ENCODE measurements at regions not wholly inside any gene's neighbourhood (a gene's known extent, or its start where the extent isn't known, plus 50 kb on each side); places are given as distances from the start of the nearest gene placed in this dataset.

DNA sequence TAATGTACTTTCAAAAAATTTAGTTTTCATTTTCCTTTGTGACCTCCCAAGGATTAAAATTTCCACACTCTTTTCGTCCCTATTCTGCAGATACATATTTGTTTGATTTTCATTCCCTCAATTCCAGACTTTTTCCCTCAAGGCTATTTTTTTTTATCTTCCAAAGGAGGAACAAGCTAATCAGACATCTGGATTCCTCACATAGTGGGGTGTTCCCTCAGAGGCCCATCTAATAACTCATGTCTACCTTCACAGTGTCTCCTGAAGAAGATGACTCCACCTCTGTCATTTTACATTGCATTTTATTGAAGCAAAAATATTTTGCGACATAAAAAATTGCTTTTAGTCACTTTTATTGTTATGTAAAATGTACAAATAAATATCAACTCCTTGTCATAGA is 122.2 kb downstream of the RFPL4B start:
- Histone ChIP-seq H3K27ac (no peak overlapping the region), H3K27me3 (no peaks in the 10 kb centered on the region), H3K4me1 (ENCODE audit: insufficient read depth) (no peaks in the 10 kb centered on the region), H3K36me3 (no peaks in the 10 kb centered on the region), H3K9me3 (no peaks in the 10 kb centered on the region), H3K4me3 (no peak overlapping the region)
- TF ChIP-seq POLR2A (IDR thresholded peaks at IDR 0.05) (no peak), EP300 (IDR thresholded peaks at IDR 0.05) (no peak)
- TF ChIP-seq, protein P1, sequence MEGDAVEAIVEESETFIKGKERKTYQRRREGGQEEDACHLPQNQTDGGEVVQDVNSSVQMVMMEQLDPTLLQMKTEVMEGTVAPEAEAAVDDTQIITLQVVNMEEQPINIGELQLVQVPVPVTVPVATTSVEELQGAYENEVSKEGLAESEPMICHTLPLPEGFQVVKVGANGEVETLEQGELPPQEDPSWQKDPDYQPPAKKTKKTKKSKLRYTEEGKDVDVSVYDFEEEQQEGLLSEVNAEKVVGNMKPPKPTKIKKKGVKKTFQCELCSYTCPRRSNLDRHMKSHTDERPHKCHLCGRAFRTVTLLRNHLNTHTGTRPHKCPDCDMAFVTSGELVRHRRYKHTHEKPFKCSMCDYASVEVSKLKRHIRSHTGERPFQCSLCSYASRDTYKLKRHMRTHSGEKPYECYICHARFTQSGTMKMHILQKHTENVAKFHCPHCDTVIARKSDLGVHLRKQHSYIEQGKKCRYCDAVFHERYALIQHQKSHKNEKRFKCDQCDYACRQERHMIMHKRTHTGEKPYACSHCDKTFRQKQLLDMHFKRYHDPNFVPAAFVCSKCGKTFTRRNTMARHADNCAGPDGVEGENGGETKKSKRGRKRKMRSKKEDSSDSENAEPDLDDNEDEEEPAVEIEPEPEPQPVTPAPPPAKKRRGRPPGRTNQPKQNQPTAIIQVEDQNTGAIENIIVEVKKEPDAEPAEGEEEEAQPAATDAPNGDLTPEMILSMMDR (IDR thresholded peaks at IDR 0.05): no peak
- DNase-seq: no peak
- WGBS, 3 donors: 43 to 57% (median 55%) methylated on average over 2 of the region's 2 CpGs
- intact Hi-C loops (cut with DNase I): no loop called here

DNA sequence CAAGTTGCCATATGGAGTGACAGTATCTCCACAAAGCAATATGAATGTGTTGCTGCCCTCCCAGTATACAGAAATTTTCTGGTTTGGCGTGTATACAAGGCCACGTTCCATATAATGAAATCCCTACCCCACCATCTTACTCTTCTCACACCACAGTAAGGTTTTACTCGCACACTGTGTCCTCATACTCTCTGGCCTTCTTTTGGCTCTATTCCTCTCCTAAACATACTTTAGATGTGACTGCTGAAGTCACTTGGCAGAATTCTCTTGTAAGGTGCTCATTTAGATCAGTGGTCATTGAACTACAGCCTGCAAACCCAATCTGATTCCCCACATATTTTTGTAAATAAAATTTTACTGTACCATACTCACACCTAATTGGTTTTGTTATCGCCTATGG is 123.2 kb downstream of the RFPL4B start:
- 92 to 97% (median 96%) methylated on average over 4 of the region's 4 CpGs for WGBS, 3 donors

DNA sequence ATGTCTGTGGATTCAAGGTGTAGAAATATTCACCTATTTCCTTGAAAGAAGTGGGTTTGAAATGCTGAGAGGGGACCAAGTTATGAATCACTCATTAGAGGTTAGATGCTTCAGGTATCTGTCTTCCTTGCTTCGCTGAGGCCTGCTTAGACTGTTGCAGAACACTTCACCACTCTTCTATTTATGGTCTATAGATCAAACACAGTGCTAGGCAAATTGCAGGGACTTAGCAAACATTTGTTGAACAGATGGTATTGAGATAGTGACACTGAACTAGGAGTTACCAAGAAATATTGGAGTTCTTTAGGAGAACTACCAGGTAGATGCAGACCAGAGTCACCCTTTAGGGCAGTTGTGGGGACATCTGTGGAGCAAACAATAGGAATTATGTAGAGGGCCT is 123.8 kb downstream of the RFPL4B start:
- Histone ChIP-seq H3K9me3 (no peaks in the 10 kb centered on the region), H3K4me1 (ENCODE audit: insufficient read depth) (no peaks in the 10 kb centered on the region), H3K36me3 (no peaks in the 10 kb centered on the region), H3K27me3 (no peaks in the 10 kb centered on the region), H3K4me3 (no peak overlapping the region), H3K27ac (no peak overlapping the region)
- WGBS, 3 donors: 97% methylated on average over 1 of the region's 1 CpG
- no peak for DNase-seq
- TF ChIP-seq, protein P1 (IDR thresholded peaks at IDR 0.05): no peak
- TF ChIP-seq EP300 (IDR thresholded peaks at IDR 0.05): no peak
- TF ChIP-seq POLR2A (IDR thresholded peaks at IDR 0.05): no peak
- intact Hi-C loops (cut with DNase I): no loop called here

More for the DNA sequence above, 123.2 kb downstream of the RFPL4B start:
- no peak overlapping the region for H3K27ac ChIP-seq
- TF ChIP-seq EP300 (IDR thresholded peaks at IDR 0.05): no peak
- TF ChIP-seq POLR2A (IDR thresholded peaks at IDR 0.05): no peak
- TF ChIP-seq, protein P1 (IDR thresholded peaks at IDR 0.05): no peak
- DNase-seq: no peak
- intact Hi-C loops (cut with DNase I): no loop called here
- no peaks in the 10 kb centered on the region for H3K36me3 ChIP-seq
- H3K4me3 ChIP-seq: no peak overlapping the region
- H3K4me1 ChIP-seq (ENCODE audit: insufficient read depth): no peaks in the 10 kb centered on the region
- H3K27me3 ChIP-seq: no peaks in the 10 kb centered on the region
- H3K9me3 ChIP-seq: no peaks in the 10 kb centered on the region

DNA sequence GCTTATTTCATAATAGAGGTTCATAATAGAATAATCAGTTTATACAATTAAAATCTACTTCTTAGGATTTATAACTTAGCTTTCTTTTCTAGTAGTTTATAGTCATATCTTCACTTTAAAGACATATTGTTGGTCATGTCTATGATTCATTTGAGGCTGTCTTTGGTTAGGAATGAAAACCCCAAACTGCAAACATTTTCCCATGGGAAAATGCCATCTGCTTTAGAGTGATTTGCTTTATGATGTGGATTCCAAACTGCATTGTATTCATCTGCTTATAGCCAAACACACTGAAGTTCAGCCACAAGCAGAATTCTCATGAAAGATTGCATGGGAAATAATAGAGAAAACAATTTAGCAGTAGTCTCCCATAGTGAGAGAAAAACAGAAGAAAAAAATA is 128.0 kb downstream of the RFPL4B start:
- no peak overlapping the region for H3K4me3 ChIP-seq
- no peak for TF ChIP-seq EP300 (IDR thresholded peaks at IDR 0.05)
- TF ChIP-seq, protein P1 (IDR thresholded peaks at IDR 0.05): no peak
- TF ChIP-seq POLR2A (IDR thresholded peaks at IDR 0.05): no peak
- no peak overlapping the region for H3K27ac ChIP-seq
- no peak for DNase-seq
- no peaks in the 10 kb centered on the region for H3K4me1 ChIP-seq (ENCODE audit: insufficient read depth)
- intact Hi-C loops (cut with DNase I): no loop called here
- no peaks in the 10 kb centered on the region for H3K9me3 ChIP-seq
- no peaks in the 10 kb centered on the region for H3K27me3 ChIP-seq
- H3K36me3 ChIP-seq: no peaks in the 10 kb centered on the region

DNA sequence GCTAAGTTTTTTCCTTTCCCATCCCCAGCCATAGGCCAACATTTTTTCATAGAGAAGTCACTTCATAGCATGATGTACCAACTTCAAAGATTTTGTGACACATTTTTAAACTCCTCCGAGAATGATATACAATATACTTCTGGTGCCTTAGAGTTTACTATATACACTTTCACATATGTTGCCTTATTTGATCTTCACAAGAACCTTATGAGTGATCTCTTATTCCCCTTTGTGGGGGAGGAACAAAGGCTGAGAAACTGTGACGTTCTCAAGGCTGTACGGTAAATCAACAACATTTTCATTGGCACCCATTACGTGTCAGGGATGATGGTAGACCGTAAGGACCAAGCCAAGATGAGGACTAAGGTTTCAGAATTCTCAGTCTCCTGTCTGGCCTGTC is 130.0 kb downstream of the RFPL4B start:
- no peak for DNase-seq
- intact Hi-C loops (cut with DNase I): no loop called here
- no peak for TF ChIP-seq POLR2A (IDR thresholded peaks at IDR 0.05)
- no peak for TF ChIP-seq EP300 (IDR thresholded peaks at IDR 0.05)
- TF ChIP-seq, protein P1 (IDR thresholded peaks at IDR 0.05): no peak
- H3K4me3 ChIP-seq: no peak overlapping the region
- no peaks in the 10 kb centered on the region for H3K4me1 ChIP-seq (ENCODE audit: insufficient read depth)
- H3K36me3 ChIP-seq: no peaks in the 10 kb centered on the region
- H3K27me3 ChIP-seq: no peaks in the 10 kb centered on the region
- no peak overlapping the region for H3K27ac ChIP-seq
- H3K9me3 ChIP-seq: no peaks in the 10 kb centered on the region
- WGBS, 3 donors: 86 to 87% (median 87%) methylated on average over 5 of the region's 5 CpGs

Data from ovary (tissue), 7 donors.